Adrenal gland (tissue), 5 donors: ENCODE measurements at regions not wholly inside any gene's neighbourhood (a gene's known extent, or its start where the extent isn't known, plus 50 kb on each side); places are given as distances from the start of the nearest gene placed in this dataset.

Source experiments
- CTCF ChIP-seq, 6 experiments: fragments of 450-650 bp in 4 of 6; fragments of 200-600 bp in 2 of 6; sonication (generic) in 1 of 6; IDR thresholded peaks; 1 replicate in 5 of 6; 2 replicates in 1 of 6; pipeline versions ENCODE4 v1.5.1 to v1.8.0; 2016 to 2021; ENCODE audit warnings: antibody characterized with exemption in 6 of 6, mild to moderate bottlenecking in 2 of 6, moderate library complexity in 1 of 6
- POLR2A ChIP-seq, 2 donors: fragments of 450-650 bp; IDR thresholded peaks; one replicate each; pipeline ENCODE4 v1.6.1; 2017; ENCODE audit warnings: antibody characterized with exemption in 2 of 2, mild to moderate bottlenecking in 2 of 2, moderate library complexity in 1 of 2
- donor health status: DM: no; HTN: no; CAD: no.

- no peak for TF ChIP-seq CTCF (IDR thresholded peaks at IDR 0.05)
- TF ChIP-seq POLR2A (IDR thresholded peaks at IDR 0.05) = no peak
Measured at GRCh38 chr4:62871078-62871477, 1538.2 kb downstream of the TECRL start.
